Naive thymus-derived CD4-positive, alpha-beta T cell (primary cell): ENCODE measurements at regions not wholly inside any gene's neighbourhood (a gene's known extent, or its start where the extent isn't known, plus 50 kb on each side); places are given as distances from the start of the nearest gene placed in this dataset.

ENCODE experiments used
- ATAC-seq: fragments of 150-1000 bp; cut with Tn5 transposase; 2 replicates; pipeline ENCODE4 v1.10.0; 2021; ENCODE audit warnings: mild to moderate bottlenecking, moderate library complexity
- CTCF ChIA-PET: fragments of 350-600 bp; sonication (Branson Sonifier 250); formaldehyde crosslinking; loops from one replicate; lab custom pipeline; 2021; ENCODE audit warnings: antibody characterized with exemption; lab: Charles Lee
- POLR2A ChIA-PET: fragments of 350-600 bp; sonication (Branson Sonifier 250); formaldehyde crosslinking; loops from one replicate; lab custom pipeline; 2021; ENCODE audit warnings: antibody characterized with exemption, inconsistent platforms; lab: Charles Lee
- DNase-seq, 9 donors: peaks; one replicate each; pipeline versions ENCODE4 v3.0.0 to v3.0.0-alpha.2; 2020 to 2022; ENCODE audit warnings: mixed read lengths in 1 of 9
- H3K27ac ChIP-seq: one replicate; pipeline ENCODE4 v1.7.0; 2013; ENCODE audit warnings: mild to moderate bottlenecking, low read depth, low read length, moderate library complexity
- H3K27me3 ChIP-seq, 2 donors: one replicate each; pipeline ENCODE4 v1.7.0; 2013; ENCODE audit warnings: low read length in 2 of 2, mild to moderate bottlenecking in 2 of 2, moderate library complexity in 2 of 2; ENCODE audit not compliant: control insufficient read depth in 2 of 2, insufficient read depth in 2 of 2
- H3K36me3 ChIP-seq, 3 experiments: 1 replicate in 2 of 3; 2 replicates in 1 of 3; pipeline ENCODE4 v1.7.0; 2013; ENCODE audit warnings: low read length in 3 of 3, mild to moderate bottlenecking in 3 of 3, moderate library complexity in 1 of 3; ENCODE audit not compliant: insufficient read depth in 3 of 3, control insufficient read depth in 2 of 3
- H3K4me1 ChIP-seq, 2 donors: one replicate each; pipeline ENCODE4 v1.7.0; 2013; ENCODE audit warnings: low read length in 2 of 2, mild to moderate bottlenecking in 2 of 2, moderate library complexity in 1 of 2; ENCODE audit not compliant: control insufficient read depth in 2 of 2, insufficient read depth in 2 of 2
- H3K4me3 ChIP-seq: 2 replicates; pipeline ENCODE4 v1.7.0; 2013; ENCODE audit warnings: mild to moderate bottlenecking, low read length
- H3K9me3 ChIP-seq, 3 experiments: 1 replicate in 2 of 3; 2 replicates in 1 of 3; pipeline ENCODE4 v1.7.0; 2013; ENCODE audit warnings: low read length in 3 of 3; ENCODE audit not compliant: control insufficient read depth in 2 of 3
- H3K27ac Mint-ChIP-seq, 9 donors: one replicate each; pipeline ENCODE4 v1.8.0; 2020 to 2022; ENCODE audit warnings: mixed read lengths in 9 of 9, mild to moderate bottlenecking in 8 of 9, moderate library complexity in 5 of 9, inconsistent platforms in 2 of 9
- H3K27me3 Mint-ChIP-seq, 5 donors: one replicate each; pipeline ENCODE4 v1.8.0; 2021 to 2022; ENCODE audit warnings: mixed read lengths in 5 of 5, mild to moderate bottlenecking in 1 of 5
- H3K36me3 Mint-ChIP-seq, 5 donors: one replicate each; pipeline ENCODE4 v1.8.0; 2020 to 2022; ENCODE audit warnings: mixed read lengths in 5 of 5, mild to moderate bottlenecking in 3 of 5, inconsistent platforms in 1 of 5
- H3K4me1 Mint-ChIP-seq, 7 donors: one replicate each; pipeline ENCODE4 v1.8.0; 2020 to 2022; ENCODE audit warnings: mixed read lengths in 7 of 7, mild to moderate bottlenecking in 3 of 7, inconsistent platforms in 1 of 7
- H3K4me3 Mint-ChIP-seq, 10 donors: one replicate each; pipeline ENCODE4 v1.8.0; 2020 to 2022; ENCODE audit warnings: mild to moderate bottlenecking in 10 of 10, mixed read lengths in 10 of 10, moderate library complexity in 6 of 10, inconsistent platforms in 2 of 10
- H3K9me3 Mint-ChIP-seq, 11 donors: one replicate each; pipeline ENCODE4 v1.8.0; 2020 to 2022; ENCODE audit warnings: mixed read lengths in 11 of 11, mild to moderate bottlenecking in 4 of 11, inconsistent platforms in 1 of 11, moderate library complexity in 1 of 11
- intact Hi-C, 2 donors: fragments of 100-400 bp; cut with micrococcal nuclease; formaldehyde crosslinking; loops; one replicate each; pipeline ENCODE4 v1.15.1; 2023

GRCh38 chr7:132049462-132050304 lies 493.3 kb upstream of the PODXL start:
- Mint-ChIP-seq H3K9me3 (peaks cover 0 to 4% (median 0%) of the 10 kb centered on the region in 11 donors), H3K4me1 (no peaks in the 10 kb centered on the region), H3K27ac (no peak overlapping the region), H3K4me3 (no peak overlapping the region), H3K27me3 (peaks cover 8 to 31% (median 14%) of the 10 kb centered on the region in 5 donors), H3K36me3 (no peaks in the 10 kb centered on the region)
- Histone ChIP-seq H3K4me1 (no peaks in the 10 kb centered on the region), H3K9me3 (no peaks in the 10 kb centered on the region), H3K27ac (no peak overlapping the region), H3K4me3 (no peak overlapping the region), H3K36me3 (no peaks in the 10 kb centered on the region), H3K27me3 (no peaks in the 10 kb centered on the region)
- CTCF ChIA-PET: no interaction called here
- POLR2A ChIA-PET: no interaction called here
- no peak for ATAC-seq
- peak in 2 of 9 donors; percentile 2 to 25 for DNase-seq
- intact Hi-C loops: loop anchor here in 1 of 2 donors (2.0 to 10.0 kb wide), 2 partner anchors 105 to 361 kb away; no protein-coding TSS in a partner anchor

- Mint-ChIP-seq H3K27me3 (peaks cover 5 to 20% (median 11%) of the 10 kb centered on the region in 5 donors), H3K36me3 (no peaks in the 10 kb centered on the region), H3K9me3 (peaks cover 0 to 8% (median 0%) of the 10 kb centered on the region in 11 donors), H3K4me1 (no peaks in the 10 kb centered on the region), H3K4me3 (no peak overlapping the region), H3K27ac (no peak overlapping the region)
- ChIA-PET CTCF (no interaction called here), POLR2A (no interaction called here)
- H3K27ac ChIP-seq: no peak overlapping the region
- ATAC-seq (no peak), DNase-seq (no peak)
- intact Hi-C loops: loop anchor here in 1 of 2 donors (10.0 kb wide), 1 partner anchor 101 kb away; no protein-coding TSS in a partner anchor
- H3K36me3 ChIP-seq: no peaks in the 10 kb centered on the region
- H3K4me1 ChIP-seq: no peaks in the 10 kb centered on the region
- H3K27me3 ChIP-seq: no peaks in the 10 kb centered on the region
- no peak overlapping the region for H3K4me3 ChIP-seq
- H3K9me3 ChIP-seq: no peaks in the 10 kb centered on the region
Observed at GRCh38 chr7:132045481-132045980, 489.1 kb upstream of the PODXL start.

GRCh38 chr7:132045002-132045401 lies 488.6 kb upstream of the PODXL start:
- Mint-ChIP-seq H3K36me3 (no peaks in the 10 kb centered on the region), H3K4me1 (no peaks in the 10 kb centered on the region), H3K4me3 (no peak overlapping the region), H3K27me3 (peaks cover 3 to 15% (median 9%) of the 10 kb centered on the region in 5 donors), H3K27ac (no peak overlapping the region), H3K9me3 (peaks cover 0 to 8% (median 0%) of the 10 kb centered on the region in 11 donors)
- Histone ChIP-seq H3K4me3 (no peak overlapping the region), H3K4me1 (no peaks in the 10 kb centered on the region), H3K27ac (no peak overlapping the region), H3K36me3 (no peaks in the 10 kb centered on the region), H3K9me3 (no peaks in the 10 kb centered on the region), H3K27me3 (no peaks in the 10 kb centered on the region)
- CTCF ChIA-PET: no interaction called here
- POLR2A ChIA-PET: no interaction called here
- intact Hi-C loops: loop anchor here in 1 of 2 donors (10.0 kb wide), 1 partner anchor 100 kb away; no protein-coding TSS in a partner anchor
- no peak for ATAC-seq
- DNase-seq: no peak

- H3K36me3 Mint-ChIP-seq: no peaks in the 10 kb centered on the region
- intact Hi-C loops: loop anchor here in 1 of 2 donors (10.0 kb wide), 1 partner anchor 99 kb away; no protein-coding TSS in a partner anchor
- no peak overlapping the region for H3K4me3 ChIP-seq
- no peaks in the 10 kb centered on the region for H3K4me1 Mint-ChIP-seq
- ChIA-PET CTCF (no interaction called here), POLR2A (no interaction called here)
- H3K9me3 Mint-ChIP-seq: peaks cover 0 to 6% (median 0%) of the 10 kb centered on the region in 11 donors
- H3K27ac Mint-ChIP-seq: no peak overlapping the region
- ATAC-seq (no peak), DNase-seq (no peak)
- H3K27me3 Mint-ChIP-seq: peaks cover 4 to 12% (median 4%) of the 10 kb centered on the region in 5 donors
- H3K36me3 ChIP-seq: no peaks in the 10 kb centered on the region
- no peaks in the 10 kb centered on the region for H3K9me3 ChIP-seq
- peaks cover 0 to 3% of the 10 kb centered on the region in 2 donors for H3K27me3 ChIP-seq
- no peak overlapping the region for H3K4me3 Mint-ChIP-seq
- no peak overlapping the region for H3K27ac ChIP-seq
- no peaks in the 10 kb centered on the region for H3K4me1 ChIP-seq
Observed at GRCh38 chr7:132044247-132044646, 487.8 kb upstream of the PODXL start.

- CTCF ChIA-PET: interaction anchor here (0.6 kb wide), 1 partner anchor 20 kb away, joined by 3 read pairs; no protein-coding TSS in a partner anchor
- H3K4me1 Mint-ChIP-seq: no peaks in the 10 kb centered on the region
- intact Hi-C loops: loop anchor here in 1 of 2 donors (10.0 kb wide), 1 partner anchor 96 kb away; no protein-coding TSS in a partner anchor
- ATAC-seq: no peak
- Histone ChIP-seq H3K27ac (no peak overlapping the region), H3K27me3 (peaks cover 0 to 3% of the 10 kb centered on the region in 2 donors), H3K9me3 (no peaks in the 10 kb centered on the region), H3K4me1 (no peaks in the 10 kb centered on the region), H3K4me3 (no peak overlapping the region), H3K36me3 (no peaks in the 10 kb centered on the region)
- H3K9me3 Mint-ChIP-seq: peaks cover 0 to 6% (median 0%) of the 10 kb centered on the region in 11 donors
- H3K36me3 Mint-ChIP-seq: no peaks in the 10 kb centered on the region
- DNase-seq: no peak
- no peak overlapping the region for H3K4me3 Mint-ChIP-seq
- H3K27ac Mint-ChIP-seq: no peak overlapping the region
- POLR2A ChIA-PET: no interaction called here
- H3K27me3 Mint-ChIP-seq: peaks cover 2 to 25% (median 10%) of the 10 kb centered on the region in 5 donors
Observed at GRCh38 chr7:132041108-132041507, 484.7 kb upstream of the PODXL start.

- ChIA-PET POLR2A (no interaction called here), CTCF (no interaction called here)
- no peaks in the 10 kb centered on the region for H3K4me1 ChIP-seq
- peaks cover 0 to 5% (median 2%) of the 10 kb centered on the region in 11 donors for H3K9me3 Mint-ChIP-seq
- peaks cover 0 to 21% (median 10%) of the 10 kb centered on the region in 5 donors for H3K27me3 Mint-ChIP-seq
- H3K36me3 ChIP-seq: no peaks in the 10 kb centered on the region
- no peak overlapping the region for H3K4me3 ChIP-seq
- H3K27ac Mint-ChIP-seq: no peak overlapping the region
- H3K4me1 Mint-ChIP-seq: no peaks in the 10 kb centered on the region
- no peaks in the 10 kb centered on the region for H3K36me3 Mint-ChIP-seq
- H3K27ac ChIP-seq: no peak overlapping the region
- intact Hi-C loops: no loop called here
- ATAC-seq: no peak
- no peaks in the 10 kb centered on the region for H3K9me3 ChIP-seq
- H3K4me3 Mint-ChIP-seq: no peak overlapping the region
- no peak for DNase-seq
- H3K27me3 ChIP-seq: peaks cover 0 to 3% of the 10 kb centered on the region in 2 donors
Observed at GRCh38 chr7:132035517-132036362, 479.3 kb upstream of the PODXL start.
